ENCODE measurements at regions not wholly inside any gene's neighbourhood (a gene's known extent, or its start where the extent isn't known, plus 50 kb on each side); places are given as distances from the start of the nearest gene placed in this dataset.

GRCh38 chr17:79674506-79675412 lies 56.0 kb upstream of the ENPP7 start:
- ChIA-PET POLR2A (no interaction called here), CTCF (interaction anchor here (0.6 to 1.4 kb wide), 3 partner anchors 16 to 281 kb away, joined by 3 to 4 read pairs (median 3); no protein-coding TSS in a partner anchor)
- Histone ChIP-seq H3K4me1 (ENCODE audit: control insufficient read depth, insufficient read depth, low read length) (no peaks in the 10 kb centered on the region), H3K27ac (ENCODE audit: extremely low read depth, low read depth, low read length) (no peak overlapping the region), H3K9me3 (ENCODE audit: control insufficient read depth, insufficient read depth, low read depth, low read length) (no peaks in the 10 kb centered on the region), H3K36me3 (ENCODE audit: control insufficient read depth in 2 of 2, insufficient read depth in 1 of 2, low read length in 2 of 2) (no peaks in the 10 kb centered on the region), H3K4me3 (ENCODE audit: low read depth, low read length) (no peak overlapping the region)
- no peak for TF ChIP-seq ZBTB10 (tag by site-specific recombination; IDR thresholded peaks at IDR 0.05)
- no peak for TF ChIP-seq GLI4 (tag by site-specific recombination; IDR thresholded peaks at IDR 0.05)
- TF ChIP-seq ZNF423 (tag by site-specific recombination; IDR thresholded peaks at IDR 0.05), result no peak
- TF ChIP-seq ZBTB20 (tag by site-specific recombination; IDR thresholded peaks at IDR 0.05), result no peak
- TF ChIP-seq ZNF610 (tag by site-specific recombination; IDR thresholded peaks at IDR 0.05; ENCODE audit: borderline replicate concordance), result no peak
- no peak for TF ChIP-seq ZNF169 (tag by site-specific recombination; IDR thresholded peaks at IDR 0.05)
- TF ChIP-seq ZNF843 (tag by site-specific recombination; IDR thresholded peaks at IDR 0.05), result no peak

GRCh38 chr17:79673517-79673916 lies 57.2 kb upstream of the ENPP7 start:
- CTCF ChIA-PET, result no interaction called here
- 0 out of 2 replicates have a peak, but pooled peaks have one; percentile 57 for TF ChIP-seq ZNF280D (tag by site-specific recombination; IDR thresholded peaks at IDR 0.05)
- TF ChIP-seq TRIM28 (IDR thresholded peaks at IDR 0.05; ENCODE audit: borderline replicate concordance, low read length), result peak; percentile 61; the same call in 1 of the 2 replicates
- no peak for TF ChIP-seq ZBTB17 (tag by site-specific recombination; IDR thresholded peaks at IDR 0.05)
- Histone ChIP-seq H3K36me3 (ENCODE audit: control insufficient read depth in 2 of 2, insufficient read depth in 1 of 2, low read length in 2 of 2) (no peaks in the 10 kb centered on the region), H3K9me3 (ENCODE audit: control insufficient read depth, insufficient read depth, low read depth, low read length) (no peaks in the 10 kb centered on the region), H3K4me1 (ENCODE audit: control insufficient read depth, insufficient read depth, low read length) (no peaks in the 10 kb centered on the region), H3K27ac (ENCODE audit: extremely low read depth, low read depth, low read length) (no peak overlapping the region), H3K4me3 (ENCODE audit: low read depth, low read length) (no peak overlapping the region)
- POLR2A ChIA-PET, result interaction anchor here (0.6 kb wide), 1 partner anchor 77 kb away, joined by 3 read pairs; no protein-coding TSS in a partner anchor

- TF ChIP-seq ZXDB (tag by site-specific recombination; IDR thresholded peaks at IDR 0.05) (no peak), ZNF146 (tag by site-specific recombination; IDR thresholded peaks at IDR 0.05) (no peak), ZNF777 (tag by site-specific recombination; IDR thresholded peaks at IDR 0.05; ENCODE audit: borderline replicate concordance) (no peak), TRIM28 (IDR thresholded peaks at IDR 0.05; ENCODE audit: borderline replicate concordance, low read length) (no peak), ZNF132 (tag by site-specific recombination; IDR thresholded peaks at IDR 0.05; ENCODE audit: borderline replicate concordance) (no peak), ZFP3 (tag by site-specific recombination; IDR thresholded peaks at IDR 0.05; ENCODE audit: low read depth) (no peak), ZNF558 (tag by site-specific recombination; IDR thresholded peaks at IDR 0.05) (no peak)
- ChIA-PET CTCF (no interaction called here), POLR2A (no interaction called here)
- Histone ChIP-seq H3K9me3 (ENCODE audit: control insufficient read depth, insufficient read depth, low read depth, low read length) (no peaks in the 10 kb centered on the region), H3K4me1 (ENCODE audit: control insufficient read depth, insufficient read depth, low read length) (no peaks in the 10 kb centered on the region), H3K4me3 (ENCODE audit: low read depth, low read length) (no peak overlapping the region), H3K36me3 (ENCODE audit: control insufficient read depth in 2 of 2, insufficient read depth in 1 of 2, low read length in 2 of 2) (no peaks in the 10 kb centered on the region), H3K27ac (ENCODE audit: extremely low read depth, low read depth, low read length) (no peak overlapping the region)
Observed at GRCh38 chr17:79672496-79672895, 58.2 kb upstream of the ENPP7 start.

Data from HEK293 (cell line).